ENCODE measurements at regions not wholly inside any gene's neighbourhood (a gene's known extent, or its start where the extent isn't known, plus 50 kb on each side); places are given as distances from the start of the nearest gene placed in this dataset.

GRCh38 chr18:51603111-51603510, 405.6 kb upstream of the MEX3C start:
- TF ChIP-seq CTCF (IDR thresholded peaks at IDR 0.05) = no peak
- no peak for TF ChIP-seq EZH2phosphoT487 (IDR thresholded peaks at IDR 0.05)
- TF ChIP-seq EZH2 (IDR thresholded peaks at IDR 0.05) = no peak

Measured in neural progenitor cell (in vitro differentiated cells).